ENCODE measurements at regions not wholly inside any gene's neighbourhood (a gene's known extent, or its start where the extent isn't known, plus 50 kb on each side); places are given as distances from the start of the nearest gene placed in this dataset.

GRCh38 chr11:25886036-25886435, 445.9 kb upstream of the ANO3 start:
- ChIA-PET POLR2A (no interaction called here), CTCF (interaction anchor here (0.7 kb wide), 1 partner anchor 301 kb away, joined by 3 read pairs; no protein-coding TSS in a partner anchor)
- 100% methylated on average over 1 of the region's 3 CpGs for WGBS (ENCODE audit: insufficient coverage)
- Histone ChIP-seq H3K36me3 (ENCODE audit: control insufficient read depth in 4 of 4, insufficient read depth in 4 of 4, low read length in 3 of 4) (no peaks in the 10 kb centered on the region), H3K4me3 (ENCODE audit: control insufficient read depth in 1 of 7, extremely low read depth in 1 of 7, insufficient read depth in 4 of 7, low read depth in 2 of 7, low read length in 6 of 7) (no peak overlapping the region), H3K9me3 (ENCODE audit: control extremely low read depth in 1 of 5, control insufficient read depth in 4 of 5, insufficient read depth in 2 of 5, low read depth in 1 of 5, low read length in 4 of 5) (no peaks in the 10 kb centered on the region), H3K27me3 (replicated peaks in 2 of 5; ENCODE audit: control insufficient read depth in 4 of 5, insufficient read depth in 5 of 5, low read length in 4 of 5) (no peaks in the 10 kb centered on the region), H3K27ac (ENCODE audit: insufficient read depth in 1 of 2, low read depth in 1 of 2, low read length in 2 of 2, poor library complexity in 1 of 2, severe bottlenecking in 2 of 2) (no peak overlapping the region), H3K4me1 (ENCODE audit: control extremely low read depth in 1 of 4, control insufficient read depth in 4 of 4, insufficient read depth in 4 of 4, low read length in 3 of 4) (no peaks in the 10 kb centered on the region)
- DNase-seq = no peak

DNA sequence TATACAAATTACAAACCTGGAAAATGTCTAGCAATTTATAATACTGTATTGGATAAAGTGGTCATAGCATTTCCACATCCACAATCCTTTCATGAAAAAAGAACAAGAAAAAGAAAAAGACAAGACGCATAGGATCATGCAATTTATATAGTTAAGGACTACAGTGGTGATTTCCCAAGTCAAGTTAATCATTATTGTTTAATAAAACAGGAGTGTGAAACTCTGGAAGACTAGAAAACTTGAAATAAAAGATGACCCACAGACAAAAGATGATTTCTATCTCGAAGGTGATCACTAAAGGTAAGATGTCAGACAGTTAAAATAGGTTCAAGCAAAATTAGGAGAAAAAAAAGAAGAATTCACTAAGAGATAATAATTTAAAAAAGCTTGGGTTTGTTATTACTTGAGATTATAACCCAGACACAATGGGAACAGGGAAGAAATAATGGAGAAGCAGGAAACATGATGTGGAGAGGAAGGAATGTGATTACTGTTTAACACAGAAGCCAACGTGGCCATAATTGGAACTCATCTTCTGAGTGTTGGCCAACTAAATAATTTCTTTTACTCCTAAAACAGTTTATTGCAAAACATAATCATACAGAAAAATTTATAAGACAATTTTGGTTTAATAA, 441.2 kb upstream of the ANO3 start:
- H3K4me3 ChIP-seq (ENCODE audit: control insufficient read depth in 1 of 7, extremely low read depth in 1 of 7, insufficient read depth in 4 of 7, low read depth in 2 of 7, low read length in 6 of 7) = no peak overlapping the region
- no peaks in the 10 kb centered on the region for H3K27me3 ChIP-seq (replicated peaks in 2 of 5; ENCODE audit: control insufficient read depth in 4 of 5, insufficient read depth in 5 of 5, low read length in 4 of 5)
- no peaks in the 10 kb centered on the region for H3K9me3 ChIP-seq (ENCODE audit: control extremely low read depth in 1 of 5, control insufficient read depth in 4 of 5, insufficient read depth in 2 of 5, low read depth in 1 of 5, low read length in 4 of 5)
- no peaks in the 10 kb centered on the region for H3K4me1 ChIP-seq (ENCODE audit: control extremely low read depth in 1 of 4, control insufficient read depth in 4 of 4, insufficient read depth in 4 of 4, low read length in 3 of 4)
- no peak for DNase-seq
- POLR2A ChIA-PET = no interaction called here
- H3K27ac ChIP-seq (ENCODE audit: insufficient read depth in 1 of 2, low read depth in 1 of 2, low read length in 2 of 2, poor library complexity in 1 of 2, severe bottlenecking in 2 of 2) = no peak overlapping the region
- WGBS (ENCODE audit: insufficient coverage) = 100% methylated on average over 1 of the region's 3 CpGs
- no peaks in the 10 kb centered on the region for H3K36me3 ChIP-seq (ENCODE audit: control insufficient read depth in 4 of 4, insufficient read depth in 4 of 4, low read length in 3 of 4)
- CTCF ChIA-PET = no interaction called here

DNA sequence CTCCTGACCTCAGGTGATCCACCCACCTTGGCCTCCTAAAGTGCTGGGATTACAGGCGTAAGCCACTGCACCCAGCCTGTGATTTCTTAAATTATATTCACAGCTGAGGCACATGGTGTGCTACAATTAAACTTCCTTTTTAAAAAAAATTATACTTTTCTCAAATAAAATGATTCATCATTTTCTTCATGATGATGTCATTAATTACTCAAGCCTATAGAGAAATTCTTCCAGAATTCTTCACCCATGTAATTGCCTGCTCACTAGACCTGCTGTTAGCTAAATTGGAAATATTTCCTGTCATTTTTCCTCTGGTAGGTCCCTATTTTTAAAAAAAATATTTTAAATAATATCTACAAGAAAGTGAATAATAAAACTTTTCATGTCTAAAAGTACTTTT, 440.0 kb upstream of the ANO3 start:
- Histone ChIP-seq H3K27me3 (replicated peaks in 2 of 5; ENCODE audit: control insufficient read depth in 4 of 5, insufficient read depth in 5 of 5, low read length in 4 of 5) (no peaks in the 10 kb centered on the region), H3K9me3 (ENCODE audit: control extremely low read depth in 1 of 5, control insufficient read depth in 4 of 5, insufficient read depth in 2 of 5, low read depth in 1 of 5, low read length in 4 of 5) (no peaks in the 10 kb centered on the region), H3K4me3 (ENCODE audit: control insufficient read depth in 1 of 7, extremely low read depth in 1 of 7, insufficient read depth in 4 of 7, low read depth in 2 of 7, low read length in 6 of 7) (no peak overlapping the region), H3K27ac (ENCODE audit: insufficient read depth in 1 of 2, low read depth in 1 of 2, low read length in 2 of 2, poor library complexity in 1 of 2, severe bottlenecking in 2 of 2) (no peak overlapping the region), H3K36me3 (ENCODE audit: control insufficient read depth in 4 of 4, insufficient read depth in 4 of 4, low read length in 3 of 4) (no peaks in the 10 kb centered on the region), H3K4me1 (ENCODE audit: control extremely low read depth in 1 of 4, control insufficient read depth in 4 of 4, insufficient read depth in 4 of 4, low read length in 3 of 4) (no peaks in the 10 kb centered on the region)
- no peak for DNase-seq
- POLR2A ChIA-PET = no interaction called here
- CTCF ChIA-PET = no interaction called here
- WGBS (ENCODE audit: insufficient coverage) = no CpG with 5 or more reads among the region's 1 CpG

DNA sequence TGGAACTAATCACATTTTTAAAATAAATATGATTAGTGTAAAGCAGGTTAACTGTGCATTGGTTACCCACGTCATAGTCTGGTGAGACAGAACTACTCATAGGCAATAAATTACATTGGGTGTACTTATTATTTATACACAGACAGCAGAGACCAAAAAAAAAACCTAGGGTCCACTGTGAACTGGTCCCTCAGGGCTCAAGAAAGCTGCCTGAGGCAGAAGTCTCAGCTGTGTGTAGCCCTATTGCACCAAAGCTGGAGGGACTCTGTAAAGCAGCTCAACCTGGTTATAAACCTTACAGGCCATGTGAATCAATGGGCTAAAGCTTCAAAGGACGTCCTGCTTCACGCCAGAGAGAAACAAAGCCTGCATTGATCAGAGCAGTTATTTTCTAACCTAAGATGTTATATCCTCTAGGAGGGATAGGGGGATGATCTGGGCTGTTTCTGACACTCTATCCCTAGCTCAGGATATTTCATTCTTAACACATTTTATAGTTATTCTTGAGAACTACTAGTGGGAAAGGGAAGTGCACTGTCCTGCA, 432.2 kb upstream of the ANO3 start:
- H3K27me3 ChIP-seq (replicated peaks in 2 of 5; ENCODE audit: control insufficient read depth in 4 of 5, insufficient read depth in 5 of 5, low read length in 4 of 5) = no peaks in the 10 kb centered on the region
- no peaks in the 10 kb centered on the region for H3K36me3 ChIP-seq (ENCODE audit: control insufficient read depth in 4 of 4, insufficient read depth in 4 of 4, low read length in 3 of 4)
- no peak overlapping the region for H3K27ac ChIP-seq (ENCODE audit: insufficient read depth in 1 of 2, low read depth in 1 of 2, low read length in 2 of 2, poor library complexity in 1 of 2, severe bottlenecking in 2 of 2)
- POLR2A ChIA-PET = no interaction called here
- no peak overlapping the region for H3K4me3 ChIP-seq (ENCODE audit: control insufficient read depth in 1 of 7, extremely low read depth in 1 of 7, insufficient read depth in 4 of 7, low read depth in 2 of 7, low read length in 6 of 7)
- 100% methylated on average over 2 of the region's 3 CpGs for WGBS (ENCODE audit: insufficient coverage)
- CTCF ChIA-PET = no interaction called here
- no peak for DNase-seq
- no peaks in the 10 kb centered on the region for H3K9me3 ChIP-seq (ENCODE audit: control extremely low read depth in 1 of 5, control insufficient read depth in 4 of 5, insufficient read depth in 2 of 5, low read depth in 1 of 5, low read length in 4 of 5)
- no peaks in the 10 kb centered on the region for H3K4me1 ChIP-seq (ENCODE audit: control extremely low read depth in 1 of 4, control insufficient read depth in 4 of 4, insufficient read depth in 4 of 4, low read length in 3 of 4)

DNA sequence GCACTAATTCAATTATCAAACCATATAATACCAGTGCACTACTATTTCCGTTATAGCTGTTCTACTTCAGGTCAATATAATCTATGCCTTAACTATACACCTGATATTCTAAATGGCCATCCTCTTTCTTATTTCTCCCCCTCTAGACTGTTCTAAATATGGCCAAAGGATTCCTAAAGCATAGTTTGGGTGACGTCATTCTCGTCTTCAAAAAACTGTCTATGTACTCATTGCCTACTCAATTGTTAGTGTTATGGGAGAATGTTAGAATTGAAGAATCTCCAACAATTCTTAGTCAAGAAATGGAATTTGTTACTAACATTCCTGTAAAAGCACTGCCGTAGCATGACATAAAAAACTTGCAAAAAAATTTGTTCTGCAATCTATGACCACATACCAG, 431.1 kb upstream of the ANO3 start:
- H3K4me1 ChIP-seq (ENCODE audit: control extremely low read depth in 1 of 4, control insufficient read depth in 4 of 4, insufficient read depth in 4 of 4, low read length in 3 of 4) = no peaks in the 10 kb centered on the region
- no peaks in the 10 kb centered on the region for H3K36me3 ChIP-seq (ENCODE audit: control insufficient read depth in 4 of 4, insufficient read depth in 4 of 4, low read length in 3 of 4)
- 100% methylated on average over 1 of the region's 4 CpGs for WGBS (ENCODE audit: insufficient coverage)

GRCh38 chr11:25901415-25901814, 430.5 kb upstream of the ANO3 start:
- DNase-seq = no peak
- Histone ChIP-seq H3K27ac (ENCODE audit: insufficient read depth in 1 of 2, low read depth in 1 of 2, low read length in 2 of 2, poor library complexity in 1 of 2, severe bottlenecking in 2 of 2) (no peak overlapping the region), H3K4me3 (ENCODE audit: control insufficient read depth in 1 of 7, extremely low read depth in 1 of 7, insufficient read depth in 4 of 7, low read depth in 2 of 7, low read length in 6 of 7) (no peak overlapping the region), H3K4me1 (ENCODE audit: control extremely low read depth in 1 of 4, control insufficient read depth in 4 of 4, insufficient read depth in 4 of 4, low read length in 3 of 4) (no peaks in the 10 kb centered on the region), H3K9me3 (ENCODE audit: control extremely low read depth in 1 of 5, control insufficient read depth in 4 of 5, insufficient read depth in 2 of 5, low read depth in 1 of 5, low read length in 4 of 5) (no peaks in the 10 kb centered on the region), H3K36me3 (ENCODE audit: control insufficient read depth in 4 of 4, insufficient read depth in 4 of 4, low read length in 3 of 4) (no peaks in the 10 kb centered on the region), H3K27me3 (replicated peaks in 2 of 5; ENCODE audit: control insufficient read depth in 4 of 5, insufficient read depth in 5 of 5, low read length in 4 of 5) (no peaks in the 10 kb centered on the region)
- POLR2A ChIA-PET = no interaction called here
- no CpG with 5 or more reads among the region's 15 CpGs for WGBS (ENCODE audit: insufficient coverage)
- CTCF ChIA-PET = no interaction called here

More for the DNA sequence above, 431.1 kb upstream of the ANO3 start:
- no peaks in the 10 kb centered on the region for H3K27me3 ChIP-seq (replicated peaks in 2 of 5; ENCODE audit: control insufficient read depth in 4 of 5, insufficient read depth in 5 of 5, low read length in 4 of 5)
- DNase-seq = no peak
- no peak overlapping the region for H3K27ac ChIP-seq (ENCODE audit: insufficient read depth in 1 of 2, low read depth in 1 of 2, low read length in 2 of 2, poor library complexity in 1 of 2, severe bottlenecking in 2 of 2)
- H3K4me3 ChIP-seq (ENCODE audit: control insufficient read depth in 1 of 7, extremely low read depth in 1 of 7, insufficient read depth in 4 of 7, low read depth in 2 of 7, low read length in 6 of 7) = no peak overlapping the region
- CTCF ChIA-PET = no interaction called here
- H3K9me3 ChIP-seq (ENCODE audit: control extremely low read depth in 1 of 5, control insufficient read depth in 4 of 5, insufficient read depth in 2 of 5, low read depth in 1 of 5, low read length in 4 of 5) = no peaks in the 10 kb centered on the region
- POLR2A ChIA-PET = no interaction called here

- no peak overlapping the region for H3K27ac ChIP-seq (ENCODE audit: insufficient read depth in 1 of 2, low read depth in 1 of 2, low read length in 2 of 2, poor library complexity in 1 of 2, severe bottlenecking in 2 of 2)
- no peaks in the 10 kb centered on the region for H3K4me1 ChIP-seq (ENCODE audit: control extremely low read depth in 1 of 4, control insufficient read depth in 4 of 4, insufficient read depth in 4 of 4, low read length in 3 of 4)
- H3K9me3 ChIP-seq (ENCODE audit: control extremely low read depth in 1 of 5, control insufficient read depth in 4 of 5, insufficient read depth in 2 of 5, low read depth in 1 of 5, low read length in 4 of 5) = no peaks in the 10 kb centered on the region
- H3K27me3 ChIP-seq (replicated peaks in 2 of 5; ENCODE audit: control insufficient read depth in 4 of 5, insufficient read depth in 5 of 5, low read length in 4 of 5) = no peaks in the 10 kb centered on the region
- no peak overlapping the region for H3K4me3 ChIP-seq (ENCODE audit: control insufficient read depth in 1 of 7, extremely low read depth in 1 of 7, insufficient read depth in 4 of 7, low read depth in 2 of 7, low read length in 6 of 7)
- no peak for DNase-seq
- CTCF ChIA-PET = no interaction called here
- no peaks in the 10 kb centered on the region for H3K36me3 ChIP-seq (ENCODE audit: control insufficient read depth in 4 of 4, insufficient read depth in 4 of 4, low read length in 3 of 4)
- POLR2A ChIA-PET = no interaction called here
- no CpG with 5 or more reads among the region's 3 CpGs for WGBS (ENCODE audit: insufficient coverage)
Observed at GRCh38 chr11:25902476-25902875, 429.5 kb upstream of the ANO3 start.
